Activated CD8-positive, alpha-beta T cell treated with anti-CD3 and anti-CD28 coated beads, Interleukin-2, amount 10 ng/mL, durations not matched to agents 7 days and 5 days (primary cell): ENCODE measurements at regions not wholly inside any gene's neighbourhood (a gene's known extent, or its start where the extent isn't known, plus 50 kb on each side); places are given as distances from the start of the nearest gene placed in this dataset.

Experiments used
- ATAC-seq: fragments of 150-1000 bp; cut with Tn5 transposase; one replicate; pipeline ENCODE4 v1.10.0; 2021; ENCODE audit warnings: moderate library complexity
- CTCF ChIA-PET: fragments of 350-600 bp; sonication (Branson Sonifier 250); formaldehyde crosslinking; loops from one replicate; lab custom pipeline; 2021; ENCODE audit warnings: antibody characterized with exemption; lab: Charles Lee
- POLR2A ChIA-PET: fragments of 350-600 bp; sonication (Branson Sonifier 250); formaldehyde crosslinking; loops from one replicate; lab custom pipeline; 2021; ENCODE audit warnings: antibody characterized with exemption; lab: Charles Lee
- DNase-seq: peaks from one replicate; pipeline ENCODE4 v3.0.0-alpha.2; 2020
- H3K27ac Mint-ChIP-seq: one replicate; pipeline ENCODE4 v1.8.0; 2021; ENCODE audit warnings: mild to moderate bottlenecking, mixed read lengths
- H3K27me3 Mint-ChIP-seq: one replicate; pipeline ENCODE4 v1.8.0; 2021; ENCODE audit warnings: low read depth, mixed read lengths
- H3K36me3 Mint-ChIP-seq: one replicate; pipeline ENCODE4 v1.8.0; 2021; ENCODE audit warnings: low read depth, mixed read lengths
- H3K4me1 Mint-ChIP-seq: one replicate; pipeline ENCODE4 v1.8.0; 2021; ENCODE audit warnings: low read depth, mixed read lengths
- H3K4me3 Mint-ChIP-seq: one replicate; pipeline ENCODE4 v1.8.0; 2021; ENCODE audit warnings: mild to moderate bottlenecking, mixed read lengths
- H3K9me3 Mint-ChIP-seq: one replicate; pipeline ENCODE4 v1.8.0; 2022; ENCODE audit warnings: mixed read lengths; ENCODE audit not compliant: insufficient read depth

GRCh38 chr9:108652851-108653250 is 202.9 kb downstream of the ACTL7B start:
- Mint-ChIP-seq H3K27ac (no peak overlapping the region), H3K4me3 (no peak overlapping the region), H3K27me3 (no peaks in the 10 kb centered on the region), H3K9me3 (no peaks in the 10 kb centered on the region), H3K4me1 (no peaks in the 10 kb centered on the region), H3K36me3 (no peaks in the 10 kb centered on the region)
- no peak for DNase-seq
- ChIA-PET POLR2A (no interaction called here), CTCF (no interaction called here)
- no peak for ATAC-seq

DNA sequence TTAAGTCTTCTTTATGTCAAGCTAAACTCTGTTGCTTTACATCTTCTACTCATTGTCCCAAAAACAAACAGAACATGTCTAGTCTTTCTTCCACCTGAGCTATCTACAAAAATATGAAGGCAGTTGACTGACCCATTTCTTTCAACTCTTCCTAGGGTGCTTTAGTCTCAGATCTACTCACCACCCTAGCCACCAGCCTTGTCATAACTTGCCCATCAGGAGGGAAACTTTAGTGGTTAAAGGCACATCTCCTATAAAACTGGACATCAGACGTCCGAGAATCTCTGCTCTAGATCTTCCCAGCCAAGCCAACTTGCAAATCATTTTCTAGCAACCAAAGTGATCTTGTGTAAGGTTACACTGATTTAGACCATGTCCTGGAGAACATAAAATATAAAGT is 205.0 kb downstream of the ACTL7B start:
- POLR2A ChIA-PET: no interaction called here
- ATAC-seq: no peak

DNA sequence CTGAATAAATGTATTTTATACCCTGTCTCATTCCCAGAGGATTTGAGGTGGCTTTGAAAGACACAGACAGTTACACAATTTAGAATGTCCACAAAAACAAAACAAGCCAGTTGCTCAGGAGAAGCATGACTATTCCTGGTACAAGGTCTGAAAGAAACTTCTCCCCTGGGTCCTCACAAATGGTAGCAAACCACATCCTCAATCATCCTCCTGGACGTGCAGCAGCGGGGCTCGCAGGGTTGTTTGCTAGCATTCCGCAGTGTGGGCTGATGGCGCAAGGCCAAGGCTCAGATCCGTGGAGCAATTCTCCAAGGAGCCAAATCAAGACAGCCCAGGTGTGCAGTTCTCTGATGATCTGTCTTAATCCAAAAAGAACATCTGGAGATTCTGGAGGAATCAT is 210.3 kb downstream of the ACTL7B start:
- Mint-ChIP-seq H3K4me1 (no peaks in the 10 kb centered on the region), H3K27ac (no peak overlapping the region), H3K36me3 (no peaks in the 10 kb centered on the region), H3K9me3 (no peaks in the 10 kb centered on the region), H3K4me3 (no peak overlapping the region), H3K27me3 (no peaks in the 10 kb centered on the region)
- CTCF ChIA-PET: no interaction called here
- POLR2A ChIA-PET: no interaction called here
- ATAC-seq (no peak), DNase-seq (no peak)

More for the DNA sequence above, 205.0 kb downstream of the ACTL7B start:
- no peak overlapping the region for H3K27ac Mint-ChIP-seq
- H3K9me3 Mint-ChIP-seq: no peaks in the 10 kb centered on the region
- H3K4me1 Mint-ChIP-seq: no peaks in the 10 kb centered on the region
- CTCF ChIA-PET: no interaction called here
- H3K27me3 Mint-ChIP-seq: no peaks in the 10 kb centered on the region
- H3K36me3 Mint-ChIP-seq: no peaks in the 10 kb centered on the region
- H3K4me3 Mint-ChIP-seq: no peak overlapping the region
- DNase-seq: no peak

GRCh38 chr9:108643731-108644510 is 211.9 kb downstream of the ACTL7B start:
- no peak for DNase-seq
- no peak overlapping the region for H3K4me3 Mint-ChIP-seq
- CTCF ChIA-PET: no interaction called here
- no peaks in the 10 kb centered on the region for H3K27me3 Mint-ChIP-seq
- no peak for ATAC-seq
- POLR2A ChIA-PET: no interaction called here
- H3K36me3 Mint-ChIP-seq: no peaks in the 10 kb centered on the region
- no peaks in the 10 kb centered on the region for H3K4me1 Mint-ChIP-seq
- H3K27ac Mint-ChIP-seq: no peak overlapping the region
- H3K9me3 Mint-ChIP-seq: no peaks in the 10 kb centered on the region

- H3K4me1 Mint-ChIP-seq: no peaks in the 10 kb centered on the region
- H3K36me3 Mint-ChIP-seq: no peaks in the 10 kb centered on the region
- ChIA-PET CTCF (no interaction called here), POLR2A (no interaction called here)
- H3K9me3 Mint-ChIP-seq: no peaks in the 10 kb centered on the region
- no peaks in the 10 kb centered on the region for H3K27me3 Mint-ChIP-seq
- DNase-seq: no peak
- H3K4me3 Mint-ChIP-seq: no peak overlapping the region
- no peak for ATAC-seq
- H3K27ac Mint-ChIP-seq: no peak overlapping the region
Observed at GRCh38 chr9:108642871-108643270, 212.9 kb downstream of the ACTL7B start.

DNA sequence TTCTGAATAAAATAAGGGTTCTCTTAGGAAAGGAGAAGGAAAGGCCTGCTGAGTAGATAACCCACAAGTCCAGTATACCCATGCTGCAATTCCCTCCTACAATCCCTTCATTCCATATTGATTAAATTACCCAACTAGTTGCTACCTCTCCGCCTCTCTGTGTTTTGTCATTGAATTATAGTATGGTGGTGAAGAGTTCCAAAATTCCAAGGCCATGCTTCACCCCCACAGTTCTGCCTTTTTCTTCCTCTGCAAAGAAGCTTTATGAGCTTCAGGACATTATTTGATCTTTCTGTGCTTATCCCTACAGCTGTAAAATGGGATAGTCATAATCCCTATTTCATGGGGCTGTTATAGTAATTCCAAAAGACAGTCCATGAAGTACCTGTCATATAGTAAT is 215.6 kb downstream of the ACTL7B start:
- Mint-ChIP-seq H3K9me3 (no peaks in the 10 kb centered on the region), H3K36me3 (no peaks in the 10 kb centered on the region), H3K4me3 (no peak overlapping the region), H3K27ac (no peak overlapping the region), H3K4me1 (no peaks in the 10 kb centered on the region), H3K27me3 (no peaks in the 10 kb centered on the region)
- no peak for DNase-seq
- ChIA-PET CTCF (no interaction called here), POLR2A (no interaction called here)
- no peak for ATAC-seq

DNA sequence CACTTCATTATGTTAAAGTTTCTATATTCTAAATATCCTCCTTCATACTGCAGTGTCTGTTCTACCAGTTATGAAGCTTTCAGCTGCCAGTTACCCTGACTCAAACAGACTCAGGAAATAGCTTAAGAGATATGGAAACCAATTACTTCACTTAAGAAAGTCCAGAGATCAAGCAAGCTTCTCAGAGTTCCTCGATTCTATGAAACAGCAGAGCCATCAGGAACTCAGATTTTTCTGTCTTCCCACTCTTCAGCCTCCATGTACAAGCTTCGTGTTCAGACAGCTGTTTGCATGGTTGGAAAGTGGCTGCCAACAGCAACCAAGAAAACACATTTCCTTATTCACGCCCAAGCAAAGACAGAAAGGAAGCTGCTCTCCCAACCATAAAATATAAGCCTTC is 216.1 kb downstream of the ACTL7B start:
- ChIA-PET CTCF (no interaction called here), POLR2A (no interaction called here)
- H3K9me3 Mint-ChIP-seq: no peaks in the 10 kb centered on the region
- no peaks in the 10 kb centered on the region for H3K36me3 Mint-ChIP-seq
- no peaks in the 10 kb centered on the region for H3K27me3 Mint-ChIP-seq
- no peak for DNase-seq
- no peak overlapping the region for H3K27ac Mint-ChIP-seq
- no peak overlapping the region for H3K4me3 Mint-ChIP-seq
- no peak for ATAC-seq
- H3K4me1 Mint-ChIP-seq: no peaks in the 10 kb centered on the region

DNA sequence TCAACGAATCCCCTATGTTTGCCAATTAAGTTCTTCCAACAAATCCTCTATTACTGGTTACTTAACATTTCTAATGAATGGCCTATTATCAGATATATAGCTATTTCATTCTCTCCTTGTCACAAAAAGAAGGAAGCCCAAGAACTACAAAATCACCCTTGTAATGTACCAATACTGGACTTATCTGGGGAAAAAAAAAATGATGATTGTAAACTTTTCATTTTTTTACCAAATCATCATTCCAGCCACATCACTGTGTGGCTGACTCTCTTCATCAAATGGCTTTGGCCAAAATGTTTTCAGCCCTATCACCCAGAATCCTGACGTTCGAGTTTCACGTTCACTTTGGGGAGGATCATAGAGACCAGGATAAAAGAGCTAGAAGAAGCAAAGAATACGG is 216.7 kb downstream of the ACTL7B start:
- H3K4me3 Mint-ChIP-seq: no peak overlapping the region
- no peaks in the 10 kb centered on the region for H3K36me3 Mint-ChIP-seq
- H3K9me3 Mint-ChIP-seq: no peaks in the 10 kb centered on the region
- no peaks in the 10 kb centered on the region for H3K4me1 Mint-ChIP-seq
- ChIA-PET CTCF (no interaction called here), POLR2A (no interaction called here)
- H3K27ac Mint-ChIP-seq: no peak overlapping the region
- DNase-seq: no peak
- ATAC-seq: no peak
- no peaks in the 10 kb centered on the region for H3K27me3 Mint-ChIP-seq

GRCh38 chr9:108637340-108637739 is 218.4 kb downstream of the ACTL7B start:
- DNase-seq (no peak), ATAC-seq (no peak)
- Mint-ChIP-seq H3K4me3 (no peak overlapping the region), H3K9me3 (no peaks in the 10 kb centered on the region), H3K36me3 (no peaks in the 10 kb centered on the region), H3K27ac (no peak overlapping the region), H3K4me1 (no peaks in the 10 kb centered on the region), H3K27me3 (no peaks in the 10 kb centered on the region)
- POLR2A ChIA-PET: no interaction called here
- CTCF ChIA-PET: no interaction called here

DNA sequence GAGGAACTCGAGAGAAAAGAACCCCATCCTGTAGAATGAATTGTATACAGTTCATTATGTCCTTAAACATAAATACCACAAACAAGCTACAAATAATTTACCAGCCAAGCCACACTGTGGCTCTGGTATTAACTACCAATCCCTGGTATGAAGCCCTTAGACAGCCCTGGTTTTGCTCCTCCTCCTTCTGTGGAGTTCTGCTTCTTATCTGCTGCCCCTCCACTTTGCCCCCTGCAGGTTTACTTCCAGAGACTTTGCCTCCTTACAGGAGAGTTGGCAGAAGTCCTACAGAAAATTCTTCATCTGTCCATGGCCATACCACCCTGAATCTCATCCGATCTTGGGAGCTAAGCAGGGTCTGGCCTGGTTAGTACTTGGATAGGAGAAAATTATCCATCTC is 219.8 kb downstream of the ACTL7B start:
- Mint-ChIP-seq H3K27me3 (no peaks in the 10 kb centered on the region), H3K4me1 (no peaks in the 10 kb centered on the region), H3K9me3 (no peaks in the 10 kb centered on the region), H3K36me3 (no peaks in the 10 kb centered on the region), H3K27ac (no peak overlapping the region), H3K4me3 (no peak overlapping the region)
- ChIA-PET CTCF (no interaction called here), POLR2A (no interaction called here)
- DNase-seq (no peak), ATAC-seq (no peak)

DNA sequence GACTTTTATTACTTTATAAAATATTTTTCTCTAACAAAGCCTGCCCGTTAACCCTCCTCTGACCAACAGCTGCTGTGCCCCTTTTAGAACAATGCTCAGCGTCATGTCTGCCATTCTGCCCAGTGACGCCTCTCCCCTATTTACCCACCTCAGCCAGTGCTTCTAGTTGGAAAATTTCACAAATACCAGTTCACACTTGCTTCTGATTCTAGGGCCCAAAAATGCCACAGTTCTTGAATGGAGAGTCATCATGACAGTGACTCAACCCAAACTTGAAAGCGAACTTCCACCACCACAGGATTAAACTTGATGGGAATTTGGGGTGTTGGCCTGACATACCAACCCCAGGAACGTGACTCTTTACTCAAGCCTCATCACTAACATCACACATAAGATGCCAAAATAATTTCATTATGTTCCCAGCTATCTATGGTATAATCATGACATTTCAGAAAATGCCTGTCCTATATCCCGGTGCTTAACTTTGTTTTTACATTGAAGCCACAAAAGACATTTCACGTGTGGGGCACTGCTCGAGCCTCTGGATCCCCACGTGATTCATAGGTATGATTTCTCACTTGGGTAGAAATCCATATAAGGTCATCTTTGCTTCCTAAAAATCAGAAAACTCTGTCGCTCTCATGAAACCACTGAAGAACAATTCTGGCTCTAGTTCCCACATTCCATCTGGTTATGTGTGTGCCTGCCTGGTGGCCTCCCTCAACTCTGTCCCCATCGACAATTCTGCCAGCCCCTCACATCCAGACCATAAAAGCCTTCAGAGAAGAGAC is 220.9 kb downstream of the ACTL7B start:
- ChIA-PET POLR2A (no interaction called here), CTCF (no interaction called here)
- Mint-ChIP-seq H3K27ac (no peak overlapping the region), H3K27me3 (no peaks in the 10 kb centered on the region), H3K9me3 (no peaks in the 10 kb centered on the region), H3K4me3 (no peak overlapping the region), H3K36me3 (no peaks in the 10 kb centered on the region), H3K4me1 (no peaks in the 10 kb centered on the region)
- DNase-seq (no peak), ATAC-seq (no peak)

GRCh38 chr9:108634204-108634603 is 221.6 kb downstream of the ACTL7B start:
- Mint-ChIP-seq H3K9me3 (no peaks in the 10 kb centered on the region), H3K4me1 (no peaks in the 10 kb centered on the region), H3K4me3 (no peak overlapping the region), H3K27me3 (no peaks in the 10 kb centered on the region), H3K27ac (no peak overlapping the region), H3K36me3 (no peaks in the 10 kb centered on the region)
- POLR2A ChIA-PET: no interaction called here
- no peak for DNase-seq
- CTCF ChIA-PET: no interaction called here
- no peak for ATAC-seq
